IMR-90 (cell line): ENCODE measurements at regions not wholly inside any gene's neighbourhood (a gene's known extent, or its start where the extent isn't known, plus 50 kb on each side); places are given as distances from the start of the nearest gene placed in this dataset.

Source experiments
- ATAC-seq: fragments of 200-7000 bp; cut with Tn5 transposase; 2 replicates; pipeline ENCODE4 v1.9.1; 2020; ENCODE audit warnings: low read depth, mild to moderate bottlenecking, moderate library complexity
- BruUV-seq: library from RNA; stranded (reverse); fragments of 400-500 nt; replicated peaks from 2 replicates; lab custom pipeline; 2021; lab: Mats Ljungman, UMichigan
- CTCF ChIA-PET: fragments of 300-600 bp; formaldehyde crosslinking; extraction: SDS; loops from one replicate; lab custom pipeline; 2021; ENCODE audit warnings: antibody characterized with exemption; lab: Yijun Ruan, JAX
- POLR2A ChIA-PET: fragments of 300-600 bp; sonication (Branson Sonifier 250); formaldehyde crosslinking; loops from one replicate; lab custom pipeline; 2022; ENCODE audit warnings: antibody characterized with exemption; ENCODE audit not compliant: unreplicated experiment; lab: Charles Lee
- DNase-seq: peaks from one replicate; pipeline ENCODE4 v3.0.0; 2013
- H2AFZ ChIP-seq: replicated peaks from 2 replicates; pipeline ENCODE3; 2013; ENCODE audit warnings: low read length, mild to moderate bottlenecking; ENCODE audit not compliant: poor library complexity
- H2AK5ac ChIP-seq: 2 replicates; pipeline ENCODE4 v1.6.1; 2013; ENCODE audit warnings: low read depth, low read length, inconsistent platforms
- H2AK9ac ChIP-seq: replicated peaks from 2 replicates; pipeline ENCODE3; 2013; ENCODE audit warnings: mild to moderate bottlenecking, low read depth, low read length, moderate library complexity; ENCODE audit not compliant: poor library complexity
- H2BK120ac ChIP-seq: 2 replicates; pipeline ENCODE4 v1.6.1; 2013; ENCODE audit warnings: low read depth, low read length, inconsistent platforms
- H2BK15ac ChIP-seq: 3 replicates; pipeline ENCODE4 v1.6.1; 2013; ENCODE audit warnings: low read depth, low read length, inconsistent platforms
- H2BK20ac ChIP-seq: 2 replicates; pipeline ENCODE4 v1.6.1; 2013; ENCODE audit warnings: low read depth, mild to moderate bottlenecking, inconsistent platforms, low read length, moderate library complexity
- H2BK5ac ChIP-seq: 2 replicates; pipeline ENCODE4 v1.6.1; 2013; ENCODE audit warnings: mild to moderate bottlenecking, low read depth, low read length, inconsistent platforms; ENCODE audit not compliant: poor library complexity, severe bottlenecking
- H3K14ac ChIP-seq: replicated peaks from 2 replicates; pipeline ENCODE4 v1.6.1; 2013; ENCODE audit warnings: low read depth, low read length, inconsistent platforms
- H3K18ac ChIP-seq: 2 replicates; pipeline ENCODE4 v1.6.1; 2013; ENCODE audit warnings: low read depth, low read length, control low read depth
- H3K23ac ChIP-seq: 2 replicates; pipeline ENCODE4 v1.6.1; 2013; ENCODE audit warnings: low read depth, low read length, inconsistent platforms
- H3K27ac ChIP-seq: 2 replicates; pipeline ENCODE4 v1.5.1; 2013; ENCODE audit warnings: mild to moderate bottlenecking, control low read depth, low read length; ENCODE audit not compliant: insufficient read depth
- H3K27me3 ChIP-seq: 2 replicates; pipeline ENCODE4 v1.6.1; 2013; ENCODE audit warnings: low read length; ENCODE audit not compliant: control insufficient read depth, insufficient read depth
- H3K36me3 ChIP-seq: 2 replicates; pipeline ENCODE4 v1.6.1; 2013; ENCODE audit warnings: low read length, mixed read lengths; ENCODE audit not compliant: control insufficient read depth, insufficient read depth
- H3K4ac ChIP-seq: 2 replicates; pipeline ENCODE4 v1.6.1; 2013; ENCODE audit warnings: low read depth, low read length, inconsistent platforms
- H3K4me1 ChIP-seq: 2 replicates; pipeline ENCODE4 v1.6.1; 2013; ENCODE audit warnings: low read length, mixed read lengths; ENCODE audit not compliant: control insufficient read depth, insufficient read depth
- H3K4me2 ChIP-seq: 2 replicates; pipeline ENCODE4 v1.6.1; 2013; ENCODE audit warnings: low read depth, mild to moderate bottlenecking, control low read depth, low read length, moderate library complexity
- H3K4me3 ChIP-seq: 2 replicates; pipeline ENCODE4 v1.5.1; 2013; ENCODE audit warnings: low read depth, mild to moderate bottlenecking, control low read depth, low read length, moderate library complexity; ENCODE audit not compliant: insufficient read depth
- H3K56ac ChIP-seq: 2 replicates; pipeline ENCODE4 v1.6.1; 2013; ENCODE audit warnings: low read length, inconsistent platforms; ENCODE audit not compliant: insufficient read depth; ENCODE audit errors: extremely low read depth
- H3K79me1 ChIP-seq, 2 experiments: 2 replicates each; pipeline ENCODE4 v1.6.1; 2013; ENCODE audit warnings: low read length in 2 of 2, inconsistent platforms in 1 of 2, low read depth in 1 of 2
- H3K9ac ChIP-seq: 2 replicates; pipeline ENCODE4 v1.6.1; 2013; ENCODE audit warnings: low read depth, low read length, control low read depth
- H3K9me1 ChIP-seq: 2 replicates; pipeline ENCODE4 v1.6.1; 2013; ENCODE audit warnings: low read length, inconsistent platforms; ENCODE audit not compliant: insufficient read depth
- H3K9me3 ChIP-seq: 2 replicates; pipeline ENCODE4 v1.6.1; 2013; ENCODE audit warnings: low read length; ENCODE audit not compliant: control insufficient read depth, insufficient read depth
- H4K20me1 ChIP-seq: 2 replicates; pipeline ENCODE4 v1.6.1; 2013; ENCODE audit warnings: low read length, inconsistent platforms; ENCODE audit not compliant: insufficient read depth
- H4K5ac ChIP-seq: 2 replicates; pipeline ENCODE4 v1.6.1; 2013; ENCODE audit warnings: mild to moderate bottlenecking, low read depth, low read length, control low read depth
- H4K8ac ChIP-seq, 2 experiments: 2 replicates each; pipeline ENCODE4 v1.6.1; 2013; ENCODE audit warnings: low read depth in 2 of 2, low read length in 2 of 2, control low read depth in 1 of 2, inconsistent platforms in 1 of 2
- H4K91ac ChIP-seq: 2 replicates; pipeline ENCODE4 v1.6.1; 2013; ENCODE audit warnings: low read depth, low read length, inconsistent platforms; ENCODE audit not compliant: insufficient read depth
- CEBPB ChIP-seq: IDR thresholded peaks from 2 replicates; pipeline ENCODE4 v1.6.1; 2012; ENCODE audit warnings: low read depth, low read length, improper control_type of control experiment
- CTCF ChIP-seq: conservative IDR thresholded peaks from 2 replicates; pipeline ENCODE4 v1.5.1; 2012; ENCODE audit warnings: mild to moderate bottlenecking, low read depth, low read length, improper control_type of control experiment
- MAFK ChIP-seq: IDR thresholded peaks from 2 replicates; pipeline ENCODE4 v1.6.1; 2012; ENCODE audit warnings: low read depth, low read length, improper control_type of control experiment
- MAZ ChIP-seq: IDR thresholded peaks from 2 replicates; pipeline ENCODE4 v1.6.1; 2012; ENCODE audit warnings: low read depth, mild to moderate bottlenecking, low read length, improper control_type of control experiment, moderate library complexity, borderline replicate concordance
- MXI1 ChIP-seq: IDR thresholded peaks from 2 replicates; pipeline ENCODE4 v1.6.1; 2012; ENCODE audit warnings: low read depth, mild to moderate bottlenecking, low read length, moderate library complexity, borderline replicate concordance
- RAD21 ChIP-seq: IDR thresholded peaks from 2 replicates; pipeline ENCODE4 v1.6.1; 2012; ENCODE audit warnings: low read length, improper control_type of control experiment
- RCOR1 ChIP-seq: IDR thresholded peaks from 2 replicates; pipeline ENCODE4 v1.6.1; 2012; ENCODE audit warnings: mild to moderate bottlenecking, low read length, improper control_type of control experiment; ENCODE audit not compliant: insufficient replicate concordance
- WGBS, 2 experiments: methylation state at CpG; one replicate each; pipeline versions ENCODE4 v1.1.5 to v1.1.7; 2013; ENCODE audit warnings: missing lambda C conversion rate in 2 of 2; ENCODE audit not compliant: insufficient read length in 1 of 2; ENCODE audit errors: extremely low coverage in 2 of 2; 5-methylcytosine and 5-hydroxymethylcytosine counted together
- dilution Hi-C: fragments of 300-500 bp; cut with HindIII; formaldehyde crosslinking; loops from one replicate; pipeline ENCODE4 v1.14.3; 2018; ENCODE audit warnings: low sequenced_read_pairs; ENCODE audit not compliant: unreplicated experiment
- in situ Hi-C: fragments of 300-500 bp; cut with MboI; formaldehyde crosslinking; loops from 3 replicates; pipeline ENCODE4 v1.14.3; 2019; ENCODE audit warnings: low sequenced_read_pairs, inconsistent platforms, mixed read lengths
- intact Hi-C: fragments of 100-400 bp; cut with micrococcal nuclease; formaldehyde crosslinking; loops from 2 replicates; pipeline ENCODE4 v1.10.0; 2022
- TF ChIP-seq, protein P1 (sequence below): fragments of 150-350 bp; IDR thresholded peaks from 2 replicates; pipeline ENCODE4 v1.6.1; 2017; ENCODE audit warnings: mild to moderate bottlenecking, antibody characterized with exemption, low read length, low read depth

DNA sequence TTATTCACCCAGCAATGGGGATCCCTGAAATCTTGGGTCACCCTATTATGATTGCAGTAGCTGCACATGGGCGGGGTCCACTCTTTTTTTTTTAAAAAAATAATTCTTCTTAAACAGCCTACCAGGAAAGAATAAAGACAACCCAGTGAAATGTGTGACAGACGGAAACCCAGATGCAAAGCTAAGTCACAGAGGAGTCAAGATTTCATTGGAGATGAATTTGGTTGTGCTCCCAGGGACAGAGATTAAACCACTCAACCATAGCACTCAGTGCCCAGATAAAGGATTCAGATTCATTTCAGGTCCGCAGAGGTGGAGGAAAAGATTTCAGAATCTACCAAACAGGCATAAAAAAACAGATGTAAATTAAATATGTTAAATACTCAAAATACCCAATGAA lies 583.5 kb upstream of the ZP4 start:
- CTCF ChIA-PET: no interaction called here
- in situ Hi-C loops (no loop called here), dilution Hi-C loops (no loop called here), intact Hi-C loops (no loop called here)
- no peak overlapping the region for H3K14ac ChIP-seq
- H2AFZ ChIP-seq: no peak overlapping the region
- BruUV-seq: no TSS peak
- no peak overlapping the region for H3K4me3 ChIP-seq
- no peak overlapping the region for H2AK9ac ChIP-seq
- no peak overlapping the region for H3K9ac ChIP-seq
- H4K8ac ChIP-seq: no peak overlapping the region
- no peak overlapping the region for H2BK120ac ChIP-seq
- no peak overlapping the region for H2BK15ac ChIP-seq
- TF ChIP-seq RCOR1 (no peak), RAD21 (no peak), MXI1 (no peak), MAFK (no peak), CEBPB (no peak), MAZ (no peak), CTCF (no peak)
- TF ChIP-seq, protein P1, sequence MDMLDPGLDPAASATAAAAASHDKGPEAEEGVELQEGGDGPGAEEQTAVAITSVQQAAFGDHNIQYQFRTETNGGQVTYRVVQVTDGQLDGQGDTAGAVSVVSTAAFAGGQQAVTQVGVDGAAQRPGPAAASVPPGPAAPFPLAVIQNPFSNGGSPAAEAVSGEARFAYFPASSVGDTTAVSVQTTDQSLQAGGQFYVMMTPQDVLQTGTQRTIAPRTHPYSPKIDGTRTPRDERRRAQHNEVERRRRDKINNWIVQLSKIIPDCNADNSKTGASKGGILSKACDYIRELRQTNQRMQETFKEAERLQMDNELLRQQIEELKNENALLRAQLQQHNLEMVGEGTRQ: no peak
- H3K9me3 ChIP-seq: no peaks in the 10 kb centered on the region
- WGBS, 2 experiments: no CpG with 5 or more reads among the region's 3 CpGs
- H4K5ac ChIP-seq: no peak overlapping the region
- ATAC-seq (no peak), DNase-seq (no peak)
- POLR2A ChIA-PET: no interaction called here
- H3K27ac ChIP-seq: no peak overlapping the region
- H4K20me1 ChIP-seq: no peaks in the 10 kb centered on the region
- no peak overlapping the region for H2AK5ac ChIP-seq
- H2BK5ac ChIP-seq: no peak overlapping the region
- no peak overlapping the region for H3K23ac ChIP-seq
- no peak overlapping the region for H2BK20ac ChIP-seq
- H3K4me2 ChIP-seq: no peak overlapping the region
- H4K91ac ChIP-seq: no peak overlapping the region
- H3K9me1 ChIP-seq: no peaks in the 10 kb centered on the region
- H3K27me3 ChIP-seq: no peaks in the 10 kb centered on the region
- H3K79me1 ChIP-seq: no peaks in the 10 kb centered on the region
- no peaks in the 10 kb centered on the region for H3K36me3 ChIP-seq
- no peak overlapping the region for H3K4ac ChIP-seq
- no peak overlapping the region for H3K56ac ChIP-seq
- no peaks in the 10 kb centered on the region for H3K4me1 ChIP-seq
- no peak overlapping the region for H3K18ac ChIP-seq
